NT2/D1 (cell line): ENCODE measurements at regions not wholly inside any gene's neighbourhood (a gene's known extent, or its start where the extent isn't known, plus 50 kb on each side); places are given as distances from the start of the nearest gene placed in this dataset.

ENCODE experiments used
- SUZ12 ChIP-seq: IDR thresholded peaks from 2 replicates; pipeline ENCODE4 v1.6.1; 2011; ENCODE audit not compliant: insufficient read length, insufficient read depth; ENCODE audit errors: extremely low read depth
- YY1 ChIP-seq: IDR thresholded peaks from 2 replicates; pipeline ENCODE4 v1.6.1; 2011; ENCODE audit not compliant: insufficient read length, insufficient read depth

DNA sequence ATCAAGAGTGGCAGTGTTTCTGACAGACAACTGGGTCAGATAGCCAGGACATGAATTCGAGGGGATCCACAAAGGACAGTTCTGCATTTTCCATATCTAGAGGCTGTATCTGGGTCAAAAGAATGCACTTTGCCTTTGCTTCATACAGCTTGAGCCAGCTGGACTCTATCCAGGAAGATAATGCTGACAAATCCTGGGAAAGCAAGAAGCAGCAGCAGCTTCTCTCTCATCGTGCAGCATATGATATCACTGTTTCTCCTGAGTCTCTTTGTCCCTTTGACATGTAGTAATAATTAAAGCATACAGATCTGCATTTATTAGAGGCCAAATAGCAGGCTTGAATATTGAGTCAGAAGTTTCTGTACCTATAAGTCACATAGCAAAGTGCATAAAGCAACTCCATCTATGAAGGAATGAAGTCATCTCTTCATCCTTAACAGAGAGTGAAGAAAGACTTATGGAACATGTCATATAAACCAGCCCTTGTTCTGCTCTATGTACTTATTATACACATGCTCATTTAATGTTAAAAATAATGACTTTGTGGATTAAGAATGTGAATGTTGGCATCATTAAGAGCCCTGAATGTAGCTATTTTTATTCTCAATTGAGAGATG, 236.8 kb upstream of the GBE1 start:
- TF ChIP-seq SUZ12 (no peak), YY1 (no peak)
